Activated B cell treated with CpG ODN at 0.5 μM for 24 hours (primary cell): ENCODE measurements at regions not wholly inside any gene's neighbourhood (a gene's known extent, or its start where the extent isn't known, plus 50 kb on each side); places are given as distances from the start of the nearest gene placed in this dataset.

ENCODE experiments used
- ATAC-seq: fragments of 200-7000 bp; cut with Tn5 transposase; one replicate; pipeline ENCODE4 v1.10.0; 2021; ENCODE audit warnings: low read depth, mild to moderate bottlenecking, moderate library complexity
- CTCF ChIA-PET: fragments of 350-600 bp; sonication (Branson Sonifier 250); formaldehyde crosslinking; loops from one replicate; lab custom pipeline; 2021; ENCODE audit warnings: antibody characterized with exemption; lab: Charles Lee
- POLR2A ChIA-PET: fragments of 350-600 bp; sonication (Branson Sonifier 250); formaldehyde crosslinking; loops from one replicate; lab custom pipeline; 2021; ENCODE audit warnings: antibody characterized with exemption; lab: Charles Lee
- DNase-seq: peaks from one replicate; pipeline ENCODE4 v3.0.0; 2022
- H3K27ac Mint-ChIP-seq: one replicate; pipeline ENCODE4 v1.8.0; 2020; ENCODE audit warnings: mixed read lengths
- H3K27me3 Mint-ChIP-seq: one replicate; pipeline ENCODE4 v1.8.0; 2021; ENCODE audit warnings: mixed read lengths
- H3K36me3 Mint-ChIP-seq: one replicate; pipeline ENCODE4 v1.8.0; 2021; ENCODE audit warnings: low read depth, mixed read lengths
- H3K4me1 Mint-ChIP-seq: one replicate; pipeline ENCODE4 v1.8.0; 2021; ENCODE audit warnings: mixed read lengths
- H3K4me3 Mint-ChIP-seq: one replicate; pipeline ENCODE4 v1.8.0; 2020; ENCODE audit warnings: mild to moderate bottlenecking, mixed read lengths
- H3K9me3 Mint-ChIP-seq: one replicate; pipeline ENCODE4 v1.8.0; 2020; ENCODE audit warnings: mixed read lengths
- intact Hi-C: fragments of 100-400 bp; cut with micrococcal nuclease; formaldehyde crosslinking; loops from one replicate; pipeline ENCODE4 v1.15.1; 2024
- TF ChIP-seq, protein P1 (sequence below): fragments of 200-600 bp; IDR thresholded peaks from one replicate; pipeline ENCODE4 v1.8.0; 2022; ENCODE audit warnings: antibody characterized with exemption, mild to moderate bottlenecking

DNA sequence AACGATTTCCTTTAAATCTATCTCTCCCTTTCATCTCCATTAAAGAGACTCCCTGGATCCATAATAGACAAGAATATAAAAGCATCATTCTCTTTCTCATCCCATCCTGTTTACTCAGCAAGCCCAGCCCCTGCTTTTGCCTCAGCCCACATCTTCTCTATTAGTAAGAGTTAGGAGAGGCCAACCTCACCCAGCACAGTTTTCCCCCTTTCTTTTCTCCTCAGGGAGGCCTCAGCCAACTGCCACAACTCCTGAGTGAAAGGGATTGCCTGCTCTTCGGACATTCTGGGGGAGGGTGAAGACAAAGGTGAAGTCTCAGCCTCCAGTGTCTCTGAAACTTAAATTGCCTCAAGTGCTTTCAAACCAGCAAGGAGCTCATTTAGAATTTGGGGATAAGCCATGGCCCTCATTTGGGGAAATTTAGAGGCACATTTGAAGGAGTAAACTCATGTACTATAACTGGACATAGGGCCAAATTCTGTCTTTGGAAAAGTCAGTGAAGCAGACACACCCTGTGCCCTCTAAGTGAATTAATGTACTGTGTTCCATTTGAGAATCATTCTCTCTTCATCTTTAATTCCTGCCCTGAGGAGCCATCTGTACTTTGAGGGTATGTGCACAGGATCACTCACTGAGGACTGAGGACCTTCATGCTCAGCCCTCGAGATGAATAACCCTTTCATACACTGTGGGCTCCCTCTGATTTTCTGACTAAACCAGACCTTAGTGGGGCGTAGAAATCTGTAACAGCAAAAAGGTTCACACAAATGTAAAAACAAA is 82.5 kb downstream of the SOX2 start:
- TF ChIP-seq, protein P1, sequence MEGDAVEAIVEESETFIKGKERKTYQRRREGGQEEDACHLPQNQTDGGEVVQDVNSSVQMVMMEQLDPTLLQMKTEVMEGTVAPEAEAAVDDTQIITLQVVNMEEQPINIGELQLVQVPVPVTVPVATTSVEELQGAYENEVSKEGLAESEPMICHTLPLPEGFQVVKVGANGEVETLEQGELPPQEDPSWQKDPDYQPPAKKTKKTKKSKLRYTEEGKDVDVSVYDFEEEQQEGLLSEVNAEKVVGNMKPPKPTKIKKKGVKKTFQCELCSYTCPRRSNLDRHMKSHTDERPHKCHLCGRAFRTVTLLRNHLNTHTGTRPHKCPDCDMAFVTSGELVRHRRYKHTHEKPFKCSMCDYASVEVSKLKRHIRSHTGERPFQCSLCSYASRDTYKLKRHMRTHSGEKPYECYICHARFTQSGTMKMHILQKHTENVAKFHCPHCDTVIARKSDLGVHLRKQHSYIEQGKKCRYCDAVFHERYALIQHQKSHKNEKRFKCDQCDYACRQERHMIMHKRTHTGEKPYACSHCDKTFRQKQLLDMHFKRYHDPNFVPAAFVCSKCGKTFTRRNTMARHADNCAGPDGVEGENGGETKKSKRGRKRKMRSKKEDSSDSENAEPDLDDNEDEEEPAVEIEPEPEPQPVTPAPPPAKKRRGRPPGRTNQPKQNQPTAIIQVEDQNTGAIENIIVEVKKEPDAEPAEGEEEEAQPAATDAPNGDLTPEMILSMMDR, result no peak
- H3K4me3 Mint-ChIP-seq, result no peak overlapping the region
- H3K4me1 Mint-ChIP-seq, result no peaks in the 10 kb centered on the region
- no peak overlapping the region for H3K27ac Mint-ChIP-seq
- CTCF ChIA-PET, result no interaction called here
- no peaks in the 10 kb centered on the region for H3K9me3 Mint-ChIP-seq
- no peaks in the 10 kb centered on the region for H3K27me3 Mint-ChIP-seq
- H3K36me3 Mint-ChIP-seq, result no peaks in the 10 kb centered on the region
- no peak for ATAC-seq
- POLR2A ChIA-PET, result no interaction called here
- DNase-seq, result no peak
- intact Hi-C loops, result no loop called here

- H3K27ac Mint-ChIP-seq, result no peak overlapping the region
- H3K9me3 Mint-ChIP-seq, result no peaks in the 10 kb centered on the region
- H3K36me3 Mint-ChIP-seq, result no peaks in the 10 kb centered on the region
- TF ChIP-seq, protein P1, result no peak
- H3K4me1 Mint-ChIP-seq, result no peaks in the 10 kb centered on the region
- H3K27me3 Mint-ChIP-seq, result no peaks in the 10 kb centered on the region
- ChIA-PET CTCF (no interaction called here), POLR2A (no interaction called here)
- intact Hi-C loops, result no loop called here
- ATAC-seq (no peak), DNase-seq (no peak)
- H3K4me3 Mint-ChIP-seq, result no peak overlapping the region
Measured at GRCh38 chr3:181796641-181797040, 84.9 kb downstream of the SOX2 start.

GRCh38 chr3:181797431-181797830 is 85.7 kb downstream of the SOX2 start:
- ChIA-PET CTCF (no interaction called here), POLR2A (no interaction called here)
- no peaks in the 10 kb centered on the region for H3K4me1 Mint-ChIP-seq
- no peak for ATAC-seq
- no peak overlapping the region for H3K4me3 Mint-ChIP-seq
- no peaks in the 10 kb centered on the region for H3K27me3 Mint-ChIP-seq
- no peak overlapping the region for H3K27ac Mint-ChIP-seq
- DNase-seq, result no peak
- TF ChIP-seq, protein P1, result no peak
- H3K9me3 Mint-ChIP-seq, result no peaks in the 10 kb centered on the region
- no peaks in the 10 kb centered on the region for H3K36me3 Mint-ChIP-seq
- intact Hi-C loops, result no loop called here

- no peak overlapping the region for H3K27ac Mint-ChIP-seq
- POLR2A ChIA-PET, result no interaction called here
- no peak overlapping the region for H3K4me3 Mint-ChIP-seq
- DNase-seq, result no peak
- intact Hi-C loops, result no loop called here
- H3K27me3 Mint-ChIP-seq, result no peaks in the 10 kb centered on the region
- peaks cover 16% of the 10 kb centered on the region for H3K4me1 Mint-ChIP-seq
- ATAC-seq, result no peak
- no peaks in the 10 kb centered on the region for H3K36me3 Mint-ChIP-seq
- CTCF ChIA-PET, result no interaction called here
- peaks cover 2% of the 10 kb centered on the region for H3K9me3 Mint-ChIP-seq
- TF ChIP-seq, protein P1, result no peak
Measured at GRCh38 chr3:181805703-181806102, 94.0 kb downstream of the SOX2 start.

- ATAC-seq (no peak), DNase-seq (no peak)
- no peak overlapping the region for H3K27ac Mint-ChIP-seq
- ChIA-PET CTCF (no interaction called here), POLR2A (no interaction called here)
- intact Hi-C loops, result no loop called here
- peaks cover 16% of the 10 kb centered on the region for H3K4me1 Mint-ChIP-seq
- TF ChIP-seq, protein P1, result no peak
- H3K36me3 Mint-ChIP-seq, result no peaks in the 10 kb centered on the region
- H3K9me3 Mint-ChIP-seq, result peaks cover 2% of the 10 kb centered on the region
- H3K4me3 Mint-ChIP-seq, result no peak overlapping the region
- H3K27me3 Mint-ChIP-seq, result no peaks in the 10 kb centered on the region
Measured at GRCh38 chr3:181808053-181808452, 96.3 kb downstream of the SOX2 start.
